Endothelial cell of umbilical vein (primary cell): ENCODE measurements at regions not wholly inside any gene's neighbourhood (a gene's known extent, or its start where the extent isn't known, plus 50 kb on each side); places are given as distances from the start of the nearest gene placed in this dataset.

ENCODE experiments used
- BruUV-seq: library from RNA; stranded (reverse); fragments of 400-500 nt; replicated peaks from 2 replicates; lab custom pipeline; 2021; lab: Mats Ljungman, UMichigan
- CTCF ChIA-PET: fragments of 300-600, 350-600 bp; sonication (Branson Sonifier 250); formaldehyde crosslinking; loops from one replicate; lab custom pipeline; 2021; ENCODE audit warnings: antibody characterized with exemption, inconsistent platforms; lab: Charles Lee
- POLR2A ChIA-PET: fragments of 300-600, 350-600 bp; sonication (Branson Sonifier 250); formaldehyde crosslinking; loops from one replicate; lab custom pipeline; 2021; ENCODE audit warnings: antibody characterized with exemption, inconsistent platforms; lab: Charles Lee
- DNase-seq: peaks from one replicate; pipeline ENCODE4 v3.0.0-alpha.2; 2011; ENCODE audit warnings: low read depth, low spot score
- FAIRE-seq: peaks from 2 replicates; lab custom pipeline; 2011; peaks lifted over from hg19 to GRCh38; lab: Jason Lieb, UNC
- H2AFZ ChIP-seq: 2 replicates; pipeline ENCODE4 v1.6.0; 2012; ENCODE audit warnings: low read depth, low read length, control low read depth, inconsistent platforms
- H3K27ac ChIP-seq: 2 replicates; pipeline ENCODE4 v1.5.1; 2011; ENCODE audit warnings: low read depth, mild to moderate bottlenecking, control low read depth, low read length, moderate library complexity; ENCODE audit not compliant: insufficient read depth
- H3K27me3 ChIP-seq, 2 experiments: 2 replicates each; pipeline versions ENCODE4 v1.6.0 to v1.6.1; 2011; ENCODE audit warnings: low read length in 2 of 2, mixed read lengths in 1 of 2; ENCODE audit not compliant: control insufficient read depth in 2 of 2, insufficient read depth in 2 of 2
- H3K36me3 ChIP-seq, 2 experiments: 2 replicates in 1 of 2; 3 replicates in 1 of 2; pipeline ENCODE4 v1.5.1; 2011; ENCODE audit warnings: low read length in 2 of 2, mild to moderate bottlenecking in 1 of 2, moderate library complexity in 1 of 2; ENCODE audit not compliant: control insufficient read depth in 2 of 2, insufficient read depth in 2 of 2; ENCODE audit errors: extremely low read depth in 1 of 2
- H3K4me1 ChIP-seq: 3 replicates; pipeline ENCODE4 v1.5.1; 2011; ENCODE audit warnings: mild to moderate bottlenecking, low read length; ENCODE audit not compliant: control insufficient read depth, insufficient read depth; ENCODE audit errors: extremely low read depth
- H3K4me2 ChIP-seq: 2 replicates; pipeline ENCODE4 v1.6.1; 2011; ENCODE audit warnings: low read length, control low read depth, mixed read lengths; ENCODE audit not compliant: insufficient read depth
- H3K4me3 ChIP-seq, 3 experiments: fragments of 200-600 bp in 1 of 3; sonication (generic), shearing (Covaris generic) in 1 of 3; replicated peaks in 1 of 3; 2 replicates each; pipeline ENCODE4 v1.5.1; 2011 to 2016; ENCODE audit warnings: control low read depth in 3 of 3, low read length in 3 of 3, mild to moderate bottlenecking in 2 of 3, inconsistent platforms in 1 of 3, low read depth in 1 of 3, moderate library complexity in 1 of 3; ENCODE audit not compliant: insufficient read depth in 1 of 3
- H3K79me2 ChIP-seq: 2 replicates; pipeline ENCODE4 v1.6.0; 2012; ENCODE audit warnings: low read length, inconsistent platforms; ENCODE audit not compliant: control insufficient read depth, insufficient read depth
- H3K9ac ChIP-seq: replicated peaks from 2 replicates; pipeline ENCODE3; 2011; ENCODE audit warnings: low read length, control low read depth; ENCODE audit not compliant: insufficient read depth; ENCODE audit errors: extremely low read depth
- H3K9me1 ChIP-seq: replicated peaks from 3 replicates; pipeline ENCODE4 v1.6.0; 2011; ENCODE audit warnings: mild to moderate bottlenecking, low read length; ENCODE audit not compliant: control insufficient read depth, insufficient read depth; ENCODE audit errors: extremely low read depth
- H3K9me3 ChIP-seq: replicated peaks from 2 replicates; pipeline ENCODE4 v1.5.1; 2012; ENCODE audit warnings: low read length, inconsistent platforms; ENCODE audit not compliant: control insufficient read depth, insufficient read depth
- H4K20me1 ChIP-seq: replicated peaks from 2 replicates; pipeline ENCODE3; 2011; ENCODE audit warnings: mild to moderate bottlenecking, low read length; ENCODE audit not compliant: control insufficient read depth, insufficient read depth; ENCODE audit errors: extremely low read depth
- EZH2 ChIP-seq: IDR thresholded peaks from 2 replicates; pipeline ENCODE4 v1.6.1; 2012; ENCODE audit warnings: borderline replicate concordance, low read depth, mild to moderate bottlenecking, moderate library complexity, low read length, inconsistent platforms; ENCODE audit not compliant: severe bottlenecking
- FOS ChIP-seq: IDR thresholded peaks from 2 replicates; pipeline ENCODE4 v1.6.1; 2011; ENCODE audit warnings: mild to moderate bottlenecking, low read length, moderate library complexity, borderline replicate concordance; ENCODE audit not compliant: insufficient read depth
- GATA2 ChIP-seq: IDR thresholded peaks from 2 replicates; pipeline ENCODE4 v1.7.0; 2011; ENCODE audit warnings: low read depth, mild to moderate bottlenecking, moderate library complexity, mixed read lengths, low read length; ENCODE audit not compliant: insufficient read length, insufficient read depth
- JUN ChIP-seq: IDR thresholded peaks from 2 replicates; pipeline ENCODE4 v1.6.1; 2011; ENCODE audit warnings: borderline replicate concordance, low read depth; ENCODE audit not compliant: insufficient read length, insufficient read depth
- MAX ChIP-seq: IDR thresholded peaks from 2 replicates; pipeline ENCODE4 v1.6.1; 2011; ENCODE audit not compliant: insufficient read depth, insufficient read length
- MYC ChIP-seq: IDR thresholded peaks from one replicate; pipeline ENCODE4 v1.6.1; 2011; ENCODE audit warnings: mild to moderate bottlenecking, low read depth, low read length
- POLR2A ChIP-seq: IDR thresholded peaks from 2 replicates; pipeline ENCODE4 v1.6.1; 2012; ENCODE audit warnings: low read depth, mild to moderate bottlenecking, control low read depth, low read length
- POLR2AphosphoS5 ChIP-seq: IDR thresholded peaks from 2 replicates; pipeline ENCODE4 v1.6.1; 2012; ENCODE audit warnings: low read depth, mild to moderate bottlenecking, control low read depth, low read length, moderate library complexity; ENCODE audit not compliant: insufficient read depth
- dilution Hi-C: fragments of 300-500 bp; cut with MboI; formaldehyde crosslinking; loops from one replicate; pipeline ENCODE4 v1.15.0; 2019; ENCODE audit warnings: low sequenced_read_pairs; ENCODE audit not compliant: extremely low pct_ligation_motif_present
- intact Hi-C: fragments of 100-400 bp; cut with micrococcal nuclease; formaldehyde crosslinking; loops from one replicate; pipeline ENCODE4 v1.10.0; 2022
- TF ChIP-seq, protein P1 (sequence below), 2 donors: IDR thresholded peaks; 1 replicate in 1 of 2; 2 replicates in 1 of 2; pipeline ENCODE4 v1.5.1; 2011; ENCODE audit warnings: low read length in 2 of 2, mild to moderate bottlenecking in 2 of 2, moderate library complexity in 2 of 2, control low read depth in 1 of 2, inconsistent platforms in 1 of 2, low read depth in 1 of 2; ENCODE audit not compliant: insufficient read depth in 1 of 2; ENCODE audit errors: extremely low read depth in 1 of 2

DNA sequence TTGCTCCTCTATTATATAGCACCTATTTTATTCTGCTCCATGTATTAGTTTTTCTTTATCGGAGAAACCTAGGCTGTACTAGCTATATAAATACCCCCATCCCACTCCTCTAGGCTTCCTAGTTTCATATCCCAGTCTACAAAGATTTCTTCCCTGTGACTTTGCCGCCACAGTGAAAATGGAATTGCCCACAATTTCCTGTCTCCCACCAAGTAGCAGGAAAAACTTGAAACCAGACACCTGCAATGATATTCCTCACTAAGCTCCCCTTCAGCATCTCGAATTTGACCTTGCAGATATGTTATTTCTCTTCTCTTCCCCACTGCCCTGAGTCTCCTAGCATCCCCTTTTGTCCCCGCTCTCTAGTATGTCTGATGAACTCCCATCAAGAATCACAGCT, 685.8 kb upstream of the CCDC54 start:
- intact Hi-C loops, result no loop called here

More for the DNA sequence above, 685.8 kb upstream of the CCDC54 start:
- no peaks in the 10 kb centered on the region for H3K9me1 ChIP-seq
- TF ChIP-seq POLR2A (no peak), POLR2AphosphoS5 (no peak), MYC (no peak), GATA2 (no peak), MAX (no peak), EZH2 (no peak), FOS (no peak), JUN (no peak)
- TF ChIP-seq, protein P1, sequence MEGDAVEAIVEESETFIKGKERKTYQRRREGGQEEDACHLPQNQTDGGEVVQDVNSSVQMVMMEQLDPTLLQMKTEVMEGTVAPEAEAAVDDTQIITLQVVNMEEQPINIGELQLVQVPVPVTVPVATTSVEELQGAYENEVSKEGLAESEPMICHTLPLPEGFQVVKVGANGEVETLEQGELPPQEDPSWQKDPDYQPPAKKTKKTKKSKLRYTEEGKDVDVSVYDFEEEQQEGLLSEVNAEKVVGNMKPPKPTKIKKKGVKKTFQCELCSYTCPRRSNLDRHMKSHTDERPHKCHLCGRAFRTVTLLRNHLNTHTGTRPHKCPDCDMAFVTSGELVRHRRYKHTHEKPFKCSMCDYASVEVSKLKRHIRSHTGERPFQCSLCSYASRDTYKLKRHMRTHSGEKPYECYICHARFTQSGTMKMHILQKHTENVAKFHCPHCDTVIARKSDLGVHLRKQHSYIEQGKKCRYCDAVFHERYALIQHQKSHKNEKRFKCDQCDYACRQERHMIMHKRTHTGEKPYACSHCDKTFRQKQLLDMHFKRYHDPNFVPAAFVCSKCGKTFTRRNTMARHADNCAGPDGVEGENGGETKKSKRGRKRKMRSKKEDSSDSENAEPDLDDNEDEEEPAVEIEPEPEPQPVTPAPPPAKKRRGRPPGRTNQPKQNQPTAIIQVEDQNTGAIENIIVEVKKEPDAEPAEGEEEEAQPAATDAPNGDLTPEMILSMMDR (IDR thresholded peaks at IDR 0.05; ENCODE audit: extremely low read depth in 1 of 2, insufficient read depth in 1 of 2, low read depth in 1 of 2, low read length in 2 of 2), result no peak
- H3K4me1 ChIP-seq, result no peaks in the 10 kb centered on the region
- H3K4me2 ChIP-seq, result no peak overlapping the region
- no peak for DNase-seq
- no peaks in the 10 kb centered on the region for H3K9me3 ChIP-seq
- FAIRE-seq, result no peak
- no peaks in the 10 kb centered on the region for H3K36me3 ChIP-seq
- no peaks in the 10 kb centered on the region for H4K20me1 ChIP-seq
- no peak overlapping the region for H2AFZ ChIP-seq
- CTCF ChIA-PET, result interaction anchor here (0.6 kb wide), 1 partner anchor 43 kb away, joined by 5 read pairs; no protein-coding TSS in a partner anchor
- POLR2A ChIA-PET, result no interaction called here
- H3K4me3 ChIP-seq, result no peak overlapping the region
- no peaks in the 10 kb centered on the region for H3K27me3 ChIP-seq
- no TSS peak for BruUV-seq
- dilution Hi-C loops, result no loop called here
- H3K79me2 ChIP-seq, result no peaks in the 10 kb centered on the region
- H3K9ac ChIP-seq, result no peak overlapping the region
- no peak overlapping the region for H3K27ac ChIP-seq
